ENCODE measurements at regions not wholly inside any gene's neighbourhood (a gene's known extent, or its start where the extent isn't known, plus 50 kb on each side); places are given as distances from the start of the nearest gene placed in this dataset.

GRCh38 chr16:87006789-87007745 is 310.1 kb downstream of the C16orf95 start:
- Mint-ChIP-seq H3K27me3 (ENCODE audit: low read depth, poor library complexity) (peaks cover 42% of the 10 kb centered on the region), H3K27ac (no peak overlapping the region), H3K4me3 (no peak overlapping the region), H3K36me3 (ENCODE audit: low read depth) (peaks cover 18% of the 10 kb centered on the region), H3K9me3 (peaks cover 54% of the 10 kb centered on the region), H3K4me1 (peaks cover 21% of the 10 kb centered on the region)
- no peak for TF ChIP-seq CTCF (IDR thresholded peaks at IDR 0.05)
- no peak for DNase-seq

- no peak for TF ChIP-seq CTCF (IDR thresholded peaks at IDR 0.05)
- Mint-ChIP-seq H3K27ac (no peak overlapping the region), H3K4me3 (no peak overlapping the region), H3K4me1 (peaks cover 24% of the 10 kb centered on the region), H3K36me3 (ENCODE audit: low read depth) (peaks cover 12% of the 10 kb centered on the region), H3K27me3 (ENCODE audit: low read depth, poor library complexity) (peaks cover 47% of the 10 kb centered on the region), H3K9me3 (peaks cover 50% of the 10 kb centered on the region)
- DNase-seq, result no peak
These were observed 309.3 kb downstream of the C16orf95 start for GRCh38 chr16:87007907-87008306.

GRCh38 chr16:87008664-87009063 is 308.5 kb downstream of the C16orf95 start:
- peaks cover 12% of the 10 kb centered on the region for H3K36me3 Mint-ChIP-seq (ENCODE audit: low read depth)
- DNase-seq, result no peak
- peaks cover 46% of the 10 kb centered on the region for H3K9me3 Mint-ChIP-seq
- H3K4me3 Mint-ChIP-seq, result no peak overlapping the region
- H3K27ac Mint-ChIP-seq, result no peak overlapping the region
- no peak for TF ChIP-seq CTCF (IDR thresholded peaks at IDR 0.05)
- H3K27me3 Mint-ChIP-seq (ENCODE audit: low read depth, poor library complexity), result peaks cover 45% of the 10 kb centered on the region
- peaks cover 26% of the 10 kb centered on the region for H3K4me1 Mint-ChIP-seq

- peak; percentile 56 for DNase-seq
- H3K36me3 Mint-ChIP-seq (ENCODE audit: low read depth), result no peaks in the 10 kb centered on the region
- TF ChIP-seq CTCF (IDR thresholded peaks at IDR 0.05), result no peak
- peaks cover 45% of the 10 kb centered on the region for H3K27me3 Mint-ChIP-seq (ENCODE audit: low read depth, poor library complexity)
- peak overlapping the region; percentile 41 for H3K4me3 Mint-ChIP-seq
- peaks cover 38% of the 10 kb centered on the region for H3K4me1 Mint-ChIP-seq
- H3K9me3 Mint-ChIP-seq, result peaks cover 8% of the 10 kb centered on the region
- peak overlapping the region; percentile 37 for H3K27ac Mint-ChIP-seq
These were observed 303.9 kb downstream of the C16orf95 start for GRCh38 chr16:87012954-87013938.

- peaks cover 44% of the 10 kb centered on the region for H3K27me3 Mint-ChIP-seq (ENCODE audit: low read depth, poor library complexity)
- no peak for TF ChIP-seq CTCF (IDR thresholded peaks at IDR 0.05)
- H3K36me3 Mint-ChIP-seq (ENCODE audit: low read depth), result no peaks in the 10 kb centered on the region
- peaks cover 2% of the 10 kb centered on the region for H3K9me3 Mint-ChIP-seq
- peaks cover 45% of the 10 kb centered on the region for H3K4me1 Mint-ChIP-seq
- no peak overlapping the region for H3K27ac Mint-ChIP-seq
- DNase-seq, result no peak
- H3K4me3 Mint-ChIP-seq, result no peak overlapping the region
These were observed 303.1 kb downstream of the C16orf95 start for GRCh38 chr16:87014112-87014511.

Data from nephron progenitor cell (in vitro differentiated cells).